ENCODE measurements at regions not wholly inside any gene's neighbourhood (a gene's known extent, or its start where the extent isn't known, plus 50 kb on each side); places are given as distances from the start of the nearest gene placed in this dataset.

DNA sequence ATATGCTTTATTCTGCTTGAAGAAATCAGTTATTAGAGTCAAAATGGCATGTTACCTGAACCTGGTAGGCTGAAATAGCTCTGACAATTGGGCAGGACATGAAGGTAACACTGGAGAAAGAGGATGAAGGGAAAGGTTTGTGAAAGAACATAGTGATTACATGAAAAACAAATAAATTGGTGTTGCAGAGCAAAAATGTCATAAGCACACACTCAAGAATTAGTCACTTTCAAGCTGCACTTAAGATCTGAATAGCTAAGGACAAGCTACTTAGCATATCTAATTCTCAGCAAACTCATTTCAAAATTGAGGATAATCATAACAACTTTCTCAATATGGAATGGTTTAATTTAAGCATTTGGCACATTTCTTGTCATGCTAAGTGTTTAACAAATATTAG lies 1398.0 kb upstream of the FLRT2 start:
- TF ChIP-seq, protein P1, sequence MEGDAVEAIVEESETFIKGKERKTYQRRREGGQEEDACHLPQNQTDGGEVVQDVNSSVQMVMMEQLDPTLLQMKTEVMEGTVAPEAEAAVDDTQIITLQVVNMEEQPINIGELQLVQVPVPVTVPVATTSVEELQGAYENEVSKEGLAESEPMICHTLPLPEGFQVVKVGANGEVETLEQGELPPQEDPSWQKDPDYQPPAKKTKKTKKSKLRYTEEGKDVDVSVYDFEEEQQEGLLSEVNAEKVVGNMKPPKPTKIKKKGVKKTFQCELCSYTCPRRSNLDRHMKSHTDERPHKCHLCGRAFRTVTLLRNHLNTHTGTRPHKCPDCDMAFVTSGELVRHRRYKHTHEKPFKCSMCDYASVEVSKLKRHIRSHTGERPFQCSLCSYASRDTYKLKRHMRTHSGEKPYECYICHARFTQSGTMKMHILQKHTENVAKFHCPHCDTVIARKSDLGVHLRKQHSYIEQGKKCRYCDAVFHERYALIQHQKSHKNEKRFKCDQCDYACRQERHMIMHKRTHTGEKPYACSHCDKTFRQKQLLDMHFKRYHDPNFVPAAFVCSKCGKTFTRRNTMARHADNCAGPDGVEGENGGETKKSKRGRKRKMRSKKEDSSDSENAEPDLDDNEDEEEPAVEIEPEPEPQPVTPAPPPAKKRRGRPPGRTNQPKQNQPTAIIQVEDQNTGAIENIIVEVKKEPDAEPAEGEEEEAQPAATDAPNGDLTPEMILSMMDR (conservative IDR thresholded peaks at IDR 0.05; ENCODE audit: low read depth in 2 of 2), result no peak
- no peak for TF ChIP-seq POLR2AphosphoS5 (IDR thresholded peaks at IDR 0.05; ENCODE audit: low read depth)
- no peak for TF ChIP-seq EZH2phosphoT487 (IDR thresholded peaks at IDR 0.05; ENCODE audit: unreplicated experiment)
- no peak for TF ChIP-seq ZNF331 (CRISPR knock-in tag; IDR thresholded peaks at IDR 0.05; ENCODE audit: low read depth)
- no peak for TF ChIP-seq EZH2 (IDR thresholded peaks at IDR 0.05; ENCODE audit: low read depth, unreplicated experiment)
- TF ChIP-seq JUNB (IDR thresholded peaks at IDR 0.05; ENCODE audit: unreplicated experiment), result no peak
- TF ChIP-seq, protein P2, sequence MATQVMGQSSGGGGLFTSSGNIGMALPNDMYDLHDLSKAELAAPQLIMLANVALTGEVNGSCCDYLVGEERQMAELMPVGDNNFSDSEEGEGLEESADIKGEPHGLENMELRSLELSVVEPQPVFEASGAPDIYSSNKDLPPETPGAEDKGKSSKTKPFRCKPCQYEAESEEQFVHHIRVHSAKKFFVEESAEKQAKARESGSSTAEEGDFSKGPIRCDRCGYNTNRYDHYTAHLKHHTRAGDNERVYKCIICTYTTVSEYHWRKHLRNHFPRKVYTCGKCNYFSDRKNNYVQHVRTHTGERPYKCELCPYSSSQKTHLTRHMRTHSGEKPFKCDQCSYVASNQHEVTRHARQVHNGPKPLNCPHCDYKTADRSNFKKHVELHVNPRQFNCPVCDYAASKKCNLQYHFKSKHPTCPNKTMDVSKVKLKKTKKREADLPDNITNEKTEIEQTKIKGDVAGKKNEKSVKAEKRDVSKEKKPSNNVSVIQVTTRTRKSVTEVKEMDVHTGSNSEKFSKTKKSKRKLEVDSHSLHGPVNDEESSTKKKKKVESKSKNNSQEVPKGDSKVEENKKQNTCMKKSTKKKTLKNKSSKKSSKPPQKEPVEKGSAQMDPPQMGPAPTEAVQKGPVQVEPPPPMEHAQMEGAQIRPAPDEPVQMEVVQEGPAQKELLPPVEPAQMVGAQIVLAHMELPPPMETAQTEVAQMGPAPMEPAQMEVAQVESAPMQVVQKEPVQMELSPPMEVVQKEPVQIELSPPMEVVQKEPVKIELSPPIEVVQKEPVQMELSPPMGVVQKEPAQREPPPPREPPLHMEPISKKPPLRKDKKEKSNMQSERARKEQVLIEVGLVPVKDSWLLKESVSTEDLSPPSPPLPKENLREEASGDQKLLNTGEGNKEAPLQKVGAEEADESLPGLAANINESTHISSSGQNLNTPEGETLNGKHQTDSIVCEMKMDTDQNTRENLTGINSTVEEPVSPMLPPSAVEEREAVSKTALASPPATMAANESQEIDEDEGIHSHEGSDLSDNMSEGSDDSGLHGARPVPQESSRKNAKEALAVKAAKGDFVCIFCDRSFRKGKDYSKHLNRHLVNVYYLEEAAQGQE (IDR thresholded peaks at IDR 0.05; ENCODE audit: unreplicated experiment), result no peak
- TF ChIP-seq CREB1 (CRISPR knock-in tag; IDR thresholded peaks at IDR 0.05; ENCODE audit: low read depth), result no peak
- no peak for TF ChIP-seq STAT1 (IDR thresholded peaks at IDR 0.05; ENCODE audit: unreplicated experiment)
- TF ChIP-seq, protein P3, sequence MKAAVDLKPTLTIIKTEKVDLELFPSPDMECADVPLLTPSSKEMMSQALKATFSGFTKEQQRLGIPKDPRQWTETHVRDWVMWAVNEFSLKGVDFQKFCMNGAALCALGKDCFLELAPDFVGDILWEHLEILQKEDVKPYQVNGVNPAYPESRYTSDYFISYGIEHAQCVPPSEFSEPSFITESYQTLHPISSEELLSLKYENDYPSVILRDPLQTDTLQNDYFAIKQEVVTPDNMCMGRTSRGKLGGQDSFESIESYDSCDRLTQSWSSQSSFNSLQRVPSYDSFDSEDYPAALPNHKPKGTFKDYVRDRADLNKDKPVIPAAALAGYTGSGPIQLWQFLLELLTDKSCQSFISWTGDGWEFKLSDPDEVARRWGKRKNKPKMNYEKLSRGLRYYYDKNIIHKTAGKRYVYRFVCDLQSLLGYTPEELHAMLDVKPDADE (IDR thresholded peaks at IDR 0.05), result no peak
- no peak for TF ChIP-seq NANOG (IDR thresholded peaks at IDR 0.05; ENCODE audit: borderline replicate concordance)

All from GM23338 (cell line).